ENCODE measurements at regions not wholly inside any gene's neighbourhood (a gene's known extent, or its start where the extent isn't known, plus 50 kb on each side); places are given as distances from the start of the nearest gene placed in this dataset.

DNA sequence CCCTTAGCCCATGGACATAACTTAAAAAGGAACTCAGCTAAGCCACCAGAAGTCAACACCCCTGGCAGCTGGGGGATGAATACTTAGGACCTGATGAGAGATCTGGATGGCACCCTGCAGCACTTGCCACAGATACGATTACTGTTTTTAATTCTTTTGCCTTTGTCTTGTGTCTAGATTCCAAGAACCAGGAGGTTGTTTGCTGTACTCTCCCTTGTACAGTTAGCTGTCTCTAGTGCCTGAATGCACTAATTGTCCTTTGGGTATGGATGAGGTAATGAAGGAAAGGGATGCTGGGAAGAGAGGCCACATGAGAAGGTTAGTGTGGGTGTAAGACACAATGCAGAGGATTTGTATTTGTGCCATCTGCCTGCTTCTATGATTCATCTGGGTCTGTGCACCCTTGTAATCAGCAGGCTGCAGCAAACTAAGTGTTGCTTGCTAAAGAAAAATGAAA, 385.8 kb downstream of the KCNRG start:
- Histone ChIP-seq H3K36me3 (no peaks in the 10 kb centered on the region), H3K27ac (no peak overlapping the region)
- intact Hi-C loops (cut with DNase I) = no loop called here

DNA sequence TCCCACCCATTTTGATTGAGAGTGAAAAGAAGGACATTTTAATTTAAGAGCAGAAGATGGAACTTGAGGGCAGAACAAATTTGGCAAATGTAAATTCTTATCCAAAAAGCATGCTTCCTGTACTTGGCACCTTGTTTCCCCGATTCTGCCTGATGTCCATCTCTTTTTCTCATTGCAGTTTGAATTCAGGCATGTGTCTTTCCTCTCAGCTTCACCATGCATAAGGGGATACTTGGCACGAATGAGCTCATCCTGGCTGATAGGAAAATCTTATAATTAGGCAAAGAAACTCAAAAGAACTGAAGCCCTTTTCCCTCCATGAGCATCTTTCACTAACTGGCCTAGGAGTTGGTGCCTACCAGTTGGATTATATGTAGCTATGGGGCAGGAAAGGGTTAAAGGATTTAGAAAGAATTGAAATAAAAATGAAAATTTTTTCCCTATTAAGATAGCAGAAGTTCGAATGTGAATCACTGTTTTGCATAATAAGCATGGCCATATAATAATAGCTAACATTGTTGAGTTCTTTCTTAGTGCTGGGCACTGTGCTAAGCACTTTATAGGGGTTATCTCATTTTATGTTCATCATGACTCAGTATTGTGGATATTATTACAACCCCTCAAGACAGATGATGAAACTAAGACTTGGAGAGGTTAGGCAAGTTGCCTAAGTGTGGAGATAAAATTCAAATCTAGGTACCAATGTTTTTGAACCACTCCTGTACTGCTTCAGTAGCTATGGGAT, 386.6 kb downstream of the KCNRG start:
- H3K27ac ChIP-seq = no peak overlapping the region
- H3K4me1 ChIP-seq = peaks cover 24% of the 10 kb centered on the region
- H3K27me3 ChIP-seq = no peaks in the 10 kb centered on the region
- DNase-seq (ENCODE audit: extremely low spot score in 2 of 2) = no peak
- no peaks in the 10 kb centered on the region for H3K36me3 ChIP-seq
- no peak overlapping the region for H3K4me3 ChIP-seq
- TF ChIP-seq, protein P1, sequence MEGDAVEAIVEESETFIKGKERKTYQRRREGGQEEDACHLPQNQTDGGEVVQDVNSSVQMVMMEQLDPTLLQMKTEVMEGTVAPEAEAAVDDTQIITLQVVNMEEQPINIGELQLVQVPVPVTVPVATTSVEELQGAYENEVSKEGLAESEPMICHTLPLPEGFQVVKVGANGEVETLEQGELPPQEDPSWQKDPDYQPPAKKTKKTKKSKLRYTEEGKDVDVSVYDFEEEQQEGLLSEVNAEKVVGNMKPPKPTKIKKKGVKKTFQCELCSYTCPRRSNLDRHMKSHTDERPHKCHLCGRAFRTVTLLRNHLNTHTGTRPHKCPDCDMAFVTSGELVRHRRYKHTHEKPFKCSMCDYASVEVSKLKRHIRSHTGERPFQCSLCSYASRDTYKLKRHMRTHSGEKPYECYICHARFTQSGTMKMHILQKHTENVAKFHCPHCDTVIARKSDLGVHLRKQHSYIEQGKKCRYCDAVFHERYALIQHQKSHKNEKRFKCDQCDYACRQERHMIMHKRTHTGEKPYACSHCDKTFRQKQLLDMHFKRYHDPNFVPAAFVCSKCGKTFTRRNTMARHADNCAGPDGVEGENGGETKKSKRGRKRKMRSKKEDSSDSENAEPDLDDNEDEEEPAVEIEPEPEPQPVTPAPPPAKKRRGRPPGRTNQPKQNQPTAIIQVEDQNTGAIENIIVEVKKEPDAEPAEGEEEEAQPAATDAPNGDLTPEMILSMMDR (IDR thresholded peaks at IDR 0.05) = no peak
- TF ChIP-seq POLR2A (IDR thresholded peaks at IDR 0.05) (no peak), POLR2AphosphoS5 (IDR thresholded peaks at IDR 0.05; ENCODE audit: insufficient read depth in 1 of 2, low read depth in 1 of 2) (no peak)
- no peaks in the 10 kb centered on the region for H3K9me3 ChIP-seq
- intact Hi-C loops (cut with DNase I) = no loop called here

More for the DNA sequence above, 385.8 kb downstream of the KCNRG start:
- TF ChIP-seq, protein P1 (IDR thresholded peaks at IDR 0.05) = no peak
- TF ChIP-seq POLR2AphosphoS5 (IDR thresholded peaks at IDR 0.05; ENCODE audit: insufficient read depth in 1 of 2, low read depth in 1 of 2) (no peak), POLR2A (IDR thresholded peaks at IDR 0.05) (no peak)
- DNase-seq (ENCODE audit: extremely low spot score in 2 of 2) = no peak
- Histone ChIP-seq H3K4me3 (no peak overlapping the region), H3K4me1 (peaks cover 24% of the 10 kb centered on the region), H3K9me3 (no peaks in the 10 kb centered on the region), H3K27me3 (no peaks in the 10 kb centered on the region)

DNA sequence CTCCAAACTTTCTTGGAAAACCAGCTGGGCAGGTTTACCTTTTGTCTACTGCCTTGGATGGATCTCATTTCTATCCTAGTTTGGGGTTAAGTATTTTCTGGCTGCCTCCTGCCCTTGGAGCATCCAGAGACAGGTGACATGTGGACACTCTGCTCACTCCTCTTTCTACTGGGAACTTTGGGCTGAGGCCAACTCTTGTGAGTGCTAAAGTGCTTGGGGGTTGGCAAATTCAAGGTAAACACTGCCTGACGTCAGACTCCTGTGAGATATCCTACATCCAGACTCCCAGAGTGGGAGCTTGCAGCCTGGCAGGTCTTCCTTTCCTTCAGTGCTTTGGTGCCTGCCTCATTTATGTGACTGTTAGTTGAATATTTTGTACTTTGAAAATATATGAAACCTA, 388.1 kb downstream of the KCNRG start:
- intact Hi-C loops (cut with DNase I) = no loop called here
- H3K4me3 ChIP-seq = no peak overlapping the region
- TF ChIP-seq POLR2A (IDR thresholded peaks at IDR 0.05) (no peak), POLR2AphosphoS5 (IDR thresholded peaks at IDR 0.05; ENCODE audit: insufficient read depth in 1 of 2, low read depth in 1 of 2) (no peak)
- TF ChIP-seq, protein P1 (IDR thresholded peaks at IDR 0.05) = no peak
- no peaks in the 10 kb centered on the region for H3K27me3 ChIP-seq
- H3K9me3 ChIP-seq = no peaks in the 10 kb centered on the region
- H3K27ac ChIP-seq = no peak overlapping the region
- no peak for DNase-seq (ENCODE audit: extremely low spot score in 2 of 2)
- peaks cover 24% of the 10 kb centered on the region for H3K4me1 ChIP-seq
- no peaks in the 10 kb centered on the region for H3K36me3 ChIP-seq

DNA sequence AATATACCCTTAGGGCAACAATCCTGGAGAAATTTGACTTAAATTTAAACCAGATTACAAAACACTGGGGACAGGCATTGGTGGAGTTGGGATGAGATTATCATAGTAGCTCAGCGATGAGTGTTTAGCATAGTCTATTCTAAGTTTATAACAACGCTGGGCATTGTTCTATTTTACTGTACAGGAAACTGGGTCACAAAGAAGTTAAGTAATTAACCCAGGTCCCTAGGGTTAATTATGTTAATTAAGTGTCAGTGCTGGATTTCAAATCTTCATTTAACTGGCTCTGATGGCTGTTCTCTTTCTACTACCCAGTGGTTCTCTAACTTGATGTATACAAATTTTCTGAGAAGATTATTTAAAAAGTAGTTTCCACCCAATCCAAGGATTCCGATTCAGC, 388.9 kb downstream of the KCNRG start:
- TF ChIP-seq POLR2AphosphoS5 (IDR thresholded peaks at IDR 0.05; ENCODE audit: insufficient read depth in 1 of 2, low read depth in 1 of 2) (no peak), POLR2A (IDR thresholded peaks at IDR 0.05) (no peak)
- TF ChIP-seq, protein P1 (IDR thresholded peaks at IDR 0.05) = no peak
- intact Hi-C loops (cut with DNase I) = no loop called here
- no peak for DNase-seq (ENCODE audit: extremely low spot score in 2 of 2)
- Histone ChIP-seq H3K27me3 (no peaks in the 10 kb centered on the region), H3K9me3 (no peaks in the 10 kb centered on the region), H3K4me1 (peaks cover 24% of the 10 kb centered on the region), H3K36me3 (no peaks in the 10 kb centered on the region), H3K27ac (no peak overlapping the region), H3K4me3 (no peak overlapping the region)

DNA sequence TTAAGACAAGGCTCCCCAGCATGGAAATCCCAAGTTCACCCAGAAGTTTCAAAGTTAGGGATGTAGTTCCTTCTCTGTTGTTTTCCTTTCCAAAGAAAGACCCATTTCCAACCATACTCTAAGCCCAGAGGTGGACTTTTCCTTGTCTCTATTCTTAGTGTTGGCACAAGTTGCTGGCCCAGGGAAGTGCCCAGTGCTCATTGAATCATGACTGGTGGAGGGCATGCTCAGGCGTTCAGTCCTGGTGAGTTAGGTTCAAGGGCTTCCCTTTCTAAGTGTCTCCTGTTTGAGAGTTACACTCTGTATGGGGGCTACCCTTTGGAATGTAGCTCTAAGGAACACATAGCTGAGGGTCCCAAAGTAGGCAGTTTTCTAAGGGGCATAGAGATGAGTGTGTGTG, 389.5 kb downstream of the KCNRG start:
- DNase-seq (ENCODE audit: extremely low spot score in 2 of 2) = no peak
- no peak overlapping the region for H3K4me3 ChIP-seq
- no peaks in the 10 kb centered on the region for H3K36me3 ChIP-seq
- H3K4me1 ChIP-seq = peaks cover 24% of the 10 kb centered on the region
- H3K27ac ChIP-seq = no peak overlapping the region
- TF ChIP-seq POLR2A (IDR thresholded peaks at IDR 0.05) (no peak), POLR2AphosphoS5 (IDR thresholded peaks at IDR 0.05; ENCODE audit: insufficient read depth in 1 of 2, low read depth in 1 of 2) (no peak)
- TF ChIP-seq, protein P1 (IDR thresholded peaks at IDR 0.05) = no peak
- no peaks in the 10 kb centered on the region for H3K9me3 ChIP-seq
- no peaks in the 10 kb centered on the region for H3K27me3 ChIP-seq
- intact Hi-C loops (cut with DNase I) = no loop called here

All from vagina (tissue), 2 donors.